H1 (cell line): ENCODE measurements at regions not wholly inside any gene's neighbourhood (a gene's known extent, or its start where the extent isn't known, plus 50 kb on each side); places are given as distances from the start of the nearest gene placed in this dataset.

Experiments
- CTCF ChIA-PET: fragments of 300-600 bp; sonication (Branson Sonifier 250); formaldehyde crosslinking; loops from one replicate; lab custom pipeline; 2021; ENCODE audit not compliant: partially characterized antibody; lab: Charles Lee
- POLR2A ChIA-PET: fragments of 300-600 bp; sonication (Branson Sonifier 250); formaldehyde crosslinking; loops from one replicate; lab custom pipeline; 2021; ENCODE audit warnings: inconsistent platforms; ENCODE audit not compliant: partially characterized antibody; lab: Charles Lee
- DNase-seq, 2 experiments: peaks; one replicate each; pipeline versions ENCODE4 v3.0.0 to v3.0.0-alpha.2; 2010 to 2022; ENCODE audit warnings: low spot score in 2 of 2, low read depth in 1 of 2, mixed read lengths in 1 of 2
- FAIRE-seq: peaks from 2 replicates; lab custom pipeline; 2011; peaks lifted over from hg19 to GRCh38; lab: Jason Lieb, UNC
- H2AFZ ChIP-seq: 2 replicates; pipeline ENCODE4 v1.8.1; 2012; ENCODE audit warnings: low read length, inconsistent platforms
- H2AK5ac ChIP-seq: 2 replicates; pipeline ENCODE4 v1.6.1; 2013; ENCODE audit warnings: low read depth, low read length
- H2BK120ac ChIP-seq: replicated peaks from 2 replicates; pipeline ENCODE3; 2013; ENCODE audit warnings: low read depth, low read length, inconsistent platforms
- H2BK12ac ChIP-seq: 2 replicates; pipeline ENCODE4 v1.6.1; 2013; ENCODE audit warnings: low read depth, low read length
- H2BK15ac ChIP-seq: 2 replicates; pipeline ENCODE4 v1.6.1; 2013; ENCODE audit warnings: low read length
- H2BK20ac ChIP-seq: 2 replicates; pipeline ENCODE4 v1.6.1; 2013; ENCODE audit warnings: low read length
- H2BK5ac ChIP-seq: 2 replicates; pipeline ENCODE4 v1.6.1; 2013; ENCODE audit warnings: low read depth, low read length
- H3K14ac ChIP-seq: 2 replicates; pipeline ENCODE4 v1.6.1; 2013; ENCODE audit warnings: inconsistent platforms; ENCODE audit not compliant: insufficient read length
- H3K18ac ChIP-seq: 2 replicates; pipeline ENCODE4 v1.6.1; 2013; ENCODE audit warnings: low read length; ENCODE audit errors: extremely low read depth
- H3K23ac ChIP-seq: 2 replicates; pipeline ENCODE4 v1.6.1; 2013; ENCODE audit warnings: inconsistent platforms; ENCODE audit not compliant: insufficient read length
- H3K23me2 ChIP-seq: 2 replicates; pipeline ENCODE4 v1.6.1; 2013; ENCODE audit warnings: low read depth, low read length
- H3K27ac ChIP-seq: 2 replicates; pipeline ENCODE4 v1.6.1; 2011; ENCODE audit warnings: low read depth, low read length, inconsistent platforms
- H3K27me3 ChIP-seq, 4 experiments: replicated peaks in 1 of 4; 1 replicate in 1 of 4; 2 replicates in 3 of 4; pipeline versions ENCODE4 v1.6.1 to v1.8.1; 2011 to 2013; ENCODE audit warnings: low read length in 3 of 4, mild to moderate bottlenecking in 3 of 4, inconsistent platforms in 2 of 4, mixed read lengths in 2 of 4, moderate library complexity in 1 of 4; ENCODE audit not compliant: control insufficient read depth in 3 of 4, insufficient read depth in 3 of 4; ENCODE audit errors: extremely low read depth in 1 of 4
- H3K36me3 ChIP-seq, 4 experiments: 2 replicates each; pipeline versions ENCODE4 v1.6.1 to v1.8.1; 2011 to 2013; ENCODE audit warnings: mild to moderate bottlenecking in 4 of 4, low read length in 3 of 4, moderate library complexity in 2 of 4, control low read depth in 1 of 4, inconsistent platforms in 1 of 4; ENCODE audit not compliant: insufficient read depth in 4 of 4, control insufficient read depth in 2 of 4
- H3K4ac ChIP-seq: replicated peaks from 2 replicates; pipeline ENCODE3; 2013; ENCODE audit warnings: low read length, low read depth, mixed read lengths, inconsistent platforms; ENCODE audit not compliant: insufficient read length
- H3K4me1 ChIP-seq, 4 experiments: replicated peaks in 1 of 4; 1 replicate in 1 of 4; 2 replicates in 3 of 4; pipeline versions ENCODE4 v1.6.1 to v1.8.1; 2011 to 2013; ENCODE audit warnings: low read length in 3 of 4, inconsistent platforms in 2 of 4, mixed read lengths in 1 of 4; ENCODE audit not compliant: insufficient read depth in 4 of 4, control insufficient read depth in 3 of 4
- H3K4me2 ChIP-seq, 2 experiments: 2 replicates each; pipeline versions ENCODE4 v1.6.1 to v1.8.1; 2011 to 2013; ENCODE audit warnings: low read depth in 2 of 2, low read length in 2 of 2, control low read depth in 1 of 2, inconsistent platforms in 1 of 2, mild to moderate bottlenecking in 1 of 2; ENCODE audit not compliant: insufficient read depth in 1 of 2
- H3K4me3 ChIP-seq, 4 experiments: fragments of 200-600, 300-600 bp in 1 of 4; sonication (generic), shearing (Covaris generic), sonication (Bioruptor Twin) in 1 of 4; 2 replicates each; pipeline versions ENCODE4 v1.5.1 to v1.8.1; 2011 to 2016; ENCODE audit warnings: low read length in 4 of 4, low read depth in 3 of 4, control low read depth in 2 of 4, inconsistent platforms in 2 of 4, mild to moderate bottlenecking in 2 of 4, mixed read lengths in 1 of 4, moderate library complexity in 1 of 4; ENCODE audit not compliant: insufficient read depth in 2 of 4; ENCODE audit errors: extremely low read depth in 1 of 4
- H3K56ac ChIP-seq: replicated peaks from 2 replicates; pipeline ENCODE3; 2013; ENCODE audit warnings: low read depth, mild to moderate bottlenecking, mixed read lengths, low read length, inconsistent platforms; ENCODE audit not compliant: insufficient read length
- H3K79me1 ChIP-seq: 2 replicates; pipeline ENCODE4 v1.6.1; 2013; ENCODE audit warnings: low read depth, low read length, control low read depth
- H3K79me2 ChIP-seq, 2 experiments: 2 replicates each; pipeline versions ENCODE4 v1.6.1 to v1.8.1; 2012 to 2013; ENCODE audit warnings: low read length in 2 of 2, mild to moderate bottlenecking in 2 of 2, inconsistent platforms in 1 of 2; ENCODE audit not compliant: insufficient read depth in 2 of 2, control insufficient read depth in 1 of 2
- H3K9ac ChIP-seq, 4 experiments: replicated peaks in 1 of 4; 1 replicate in 1 of 4; 2 replicates in 3 of 4; pipeline versions ENCODE4 v1.6.1 to v1.8.1; 2011 to 2013; ENCODE audit warnings: low read depth in 3 of 4, low read length in 3 of 4, control low read depth in 2 of 4, mild to moderate bottlenecking in 2 of 4, moderate library complexity in 2 of 4, inconsistent platforms in 1 of 4; ENCODE audit errors: extremely low read depth in 1 of 4
- H3K9me3 ChIP-seq, 2 experiments: 2 replicates each; pipeline versions ENCODE4 v1.6.1 to v1.8.1; 2012 to 2013; ENCODE audit warnings: mild to moderate bottlenecking in 2 of 2, moderate library complexity in 2 of 2, control low read depth in 1 of 2, inconsistent platforms in 1 of 2, low read depth in 1 of 2, low read length in 1 of 2, mixed read lengths in 1 of 2; ENCODE audit not compliant: insufficient read depth in 2 of 2
- H4K20me1 ChIP-seq, 2 experiments: replicated peaks in 1 of 2; 2 replicates each; pipeline versions ENCODE3 to v1.8.1; 2011 to 2013; ENCODE audit warnings: inconsistent platforms in 2 of 2, low read length in 2 of 2, mild to moderate bottlenecking in 1 of 2; ENCODE audit not compliant: insufficient read depth in 2 of 2, control insufficient read depth in 1 of 2
- H4K5ac ChIP-seq: 2 replicates; pipeline ENCODE4 v1.6.1; 2013; ENCODE audit warnings: low read length, low read depth, mixed read lengths, inconsistent platforms; ENCODE audit not compliant: insufficient read length
- H4K8ac ChIP-seq: 2 replicates; pipeline ENCODE4 v1.8.0; 2013; ENCODE audit warnings: mild to moderate bottlenecking, moderate library complexity, low read length, inconsistent platforms; ENCODE audit not compliant: insufficient read depth; ENCODE audit errors: extremely low read depth
- H4K91ac ChIP-seq: replicated peaks from 2 replicates; pipeline ENCODE3; 2013; ENCODE audit warnings: low read length, mixed read lengths, inconsistent platforms; ENCODE audit not compliant: insufficient read length
- E2F6 ChIP-seq: IDR thresholded peaks from 2 replicates; pipeline ENCODE4 v1.6.1; 2012; ENCODE audit warnings: inconsistent platforms
- EGR1 ChIP-seq: IDR thresholded peaks from 2 replicates; pipeline ENCODE4 v1.6.1; 2011; ENCODE audit warnings: low read depth, low read length, borderline replicate concordance
- HDAC2 ChIP-seq, 2 experiments: fragments of 300-600 bp in 1 of 2; sonication (generic) in 1 of 2; IDR thresholded peaks; 2 replicates each; pipeline ENCODE4 v1.6.1; 2011 to 2012; ENCODE audit warnings: low read depth in 2 of 2, low read length in 2 of 2, mild to moderate bottlenecking in 2 of 2, moderate library complexity in 2 of 2, borderline replicate concordance in 1 of 2, inconsistent platforms in 1 of 2
- NRF1 ChIP-seq: IDR thresholded peaks from 2 replicates; pipeline ENCODE4 v1.6.1; 2011; ENCODE audit warnings: mild to moderate bottlenecking, low read depth, low read length, improper control_type of control experiment
- SAP30 ChIP-seq: fragments of 300-600 bp; sonication (generic); IDR thresholded peaks from 2 replicates; pipeline ENCODE4 v1.7.1; 2012; ENCODE audit warnings: low read length, moderate library complexity, mild to moderate bottlenecking, inconsistent platforms; ENCODE audit not compliant: insufficient read depth, insufficient replicate concordance
- SP2 ChIP-seq: IDR thresholded peaks from 2 replicates; pipeline ENCODE4 v1.6.1; 2012; ENCODE audit warnings: mild to moderate bottlenecking, low read length, inconsistent platforms
- TBP ChIP-seq: IDR thresholded peaks from 2 replicates; pipeline ENCODE4 v1.6.1; 2011; ENCODE audit warnings: low read depth, low read length, improper control_type of control experiment
- WGBS, 2 experiments: shearing (Covaris generic) in 1 of 2; methylation state at CpG; one replicate each; pipeline versions ENCODE4 v1.1.6 to v1.1.7; 2013 to 2015; ENCODE audit warnings: low lambda C conversion rate in 2 of 2, mixed read lengths in 2 of 2, inconsistent platforms in 1 of 2, low coverage in 1 of 2, missing lambda C conversion rate in 1 of 2; ENCODE audit not compliant: insufficient replicate concordance in 2 of 2, insufficient coverage in 1 of 2, insufficient read length in 1 of 2; ENCODE audit errors: extremely low coverage in 1 of 2, missing lambda C conversion rate in 1 of 2; 5-methylcytosine and 5-hydroxymethylcytosine counted together

- Histone ChIP-seq H4K91ac (no peak overlapping the region), H3K4ac (no peak overlapping the region), H3K27ac (no peak overlapping the region), H3K4me3 (no peak overlapping the region), H2BK5ac (no peak overlapping the region), H2BK12ac (0 out of 2 replicates have a peak overlapping the region, but pooled peaks have one; percentile 55), H2AFZ (no peak overlapping the region), H4K5ac (no peak overlapping the region), H2BK20ac (no peak overlapping the region), H4K8ac (no peak overlapping the region), H3K79me1 (no peaks in the 10 kb centered on the region), H3K79me2 (no peaks in the 10 kb centered on the region), H3K4me1 (peaks cover 0 to 4% (median 1%) of the 10 kb centered on the region in 4 experiments; a peak in 2 of 7 replicates), H2AK5ac (0 out of 2 replicates have a peak overlapping the region, but pooled peaks have one; percentile 39), H3K14ac (no peak overlapping the region), H2BK15ac (peak overlapping the region; percentile 18; the same call in 1 of the 2 replicates), H2BK120ac (no peak overlapping the region), H3K4me2 (no peak overlapping the region), H3K27me3 (no peaks in the 10 kb centered on the region), H3K18ac (no peak overlapping the region; the same call in 1 of the 2 replicates), H3K9me3 (peaks cover 5 to 7% of the 10 kb centered on the region in 2 experiments; a peak in 3 of 4 replicates), H3K56ac (no peak overlapping the region), H3K23ac (no peak overlapping the region), H3K9ac (no peak overlapping the region), H3K23me2 (no peaks in the 10 kb centered on the region), H3K36me3 (no peaks in the 10 kb centered on the region), H4K20me1 (no peaks in the 10 kb centered on the region)
- POLR2A ChIA-PET: no interaction called here
- WGBS, 2 experiments: 90% methylated on average over 24 of the region's 24 CpGs; no CpG with 5 or more reads in 1 of the 2 experiments
- FAIRE-seq (no peak), DNase-seq (peak in 1 of 2 experiments; percentile 38)
- CTCF ChIA-PET: interaction anchor here (0.7 kb wide), 2 partner anchors 18 to 77 kb away, joined by 3 read pairs; no protein-coding TSS in a partner anchor
- no peak for TF ChIP-seq NRF1
- no peak for TF ChIP-seq SP2
- TF ChIP-seq HDAC2 (IDR thresholded peaks at IDR 0.05; ENCODE audit: borderline replicate concordance in 1 of 2, low read depth in 2 of 2, low read length in 2 of 2): peak in 1 of 2 experiments; percentile 58; a peak in 1 of 4 replicates
- peak; percentile 67; the same call in 1 of the 2 replicates for TF ChIP-seq E2F6
- TF ChIP-seq SAP30: no peak
- no peak for TF ChIP-seq EGR1
- TF ChIP-seq TBP: no peak
These were observed 688.5 kb downstream of the MATN1 start for GRCh38 chr1:30034627-30035521.
